ENCODE measurements at regions not wholly inside any gene's neighbourhood (a gene's known extent, or its start where the extent isn't known, plus 50 kb on each side); places are given as distances from the start of the nearest gene placed in this dataset.
"Not testable (repeated sequence)": the region's sequence is repeated elsewhere in the genome, so short reads cannot be mapped to it uniquely, and the experiment has no call there.

DNA sequence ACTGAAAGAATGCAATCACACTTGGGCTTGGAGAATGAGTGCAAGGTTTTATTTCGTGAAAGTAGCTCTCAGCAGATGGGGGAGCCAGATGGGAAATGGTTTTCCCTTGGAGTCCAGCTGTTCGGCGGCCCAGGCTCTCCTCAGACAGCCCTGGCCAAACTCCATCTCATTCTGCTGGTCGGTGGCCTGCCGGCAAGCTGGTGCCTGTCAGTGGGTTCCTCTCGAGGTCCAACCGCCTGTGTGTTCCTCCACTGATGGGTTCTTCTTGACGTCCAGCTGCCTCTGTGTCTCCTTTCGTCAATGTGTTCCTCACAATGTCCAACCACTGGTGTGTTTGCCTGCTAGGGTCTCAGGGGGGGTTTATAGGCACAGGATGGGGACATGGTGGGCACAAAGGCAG lies 80.3 kb downstream of the POU3F4 start:
- peak in 1 of 2 experiments; percentile 18 for DNase-seq

DNA sequence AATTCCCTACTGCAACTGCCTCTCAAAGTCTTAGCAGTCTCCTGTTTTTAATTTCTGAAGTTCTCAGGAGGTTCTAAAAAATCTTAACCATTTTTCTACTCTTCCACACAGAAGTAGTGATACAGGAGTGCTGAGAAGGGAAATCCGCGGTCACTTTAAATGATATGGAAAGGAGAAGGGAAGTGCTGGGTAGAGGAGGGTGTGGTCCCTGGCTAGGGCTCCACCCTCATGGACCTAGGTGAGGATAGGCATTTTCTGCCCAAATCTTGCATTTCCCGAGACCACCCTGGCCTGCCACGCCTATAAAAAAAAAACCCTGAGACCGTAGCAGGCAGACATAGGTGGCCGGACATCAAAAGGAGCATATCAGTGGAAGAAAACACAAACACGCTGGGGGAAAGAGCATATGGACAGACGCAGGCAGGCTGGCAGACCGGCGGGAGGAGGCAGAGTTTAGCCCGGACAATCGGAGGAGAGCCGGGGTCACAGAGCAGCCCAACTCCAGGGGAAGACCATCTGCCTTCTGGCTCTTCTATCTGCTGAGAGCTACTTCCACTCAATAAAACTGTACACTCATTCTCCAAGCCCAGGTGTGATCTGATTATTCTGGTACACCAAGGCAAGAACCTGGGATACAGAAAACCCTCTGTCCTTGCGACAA lies 85.7 kb downstream of the POU3F4 start:
- DNase-seq: no peak

GRCh38 chrX:83630662-83631061 lies 122.6 kb downstream of the POU3F4 start:
- no peak for DNase-seq

DNA sequence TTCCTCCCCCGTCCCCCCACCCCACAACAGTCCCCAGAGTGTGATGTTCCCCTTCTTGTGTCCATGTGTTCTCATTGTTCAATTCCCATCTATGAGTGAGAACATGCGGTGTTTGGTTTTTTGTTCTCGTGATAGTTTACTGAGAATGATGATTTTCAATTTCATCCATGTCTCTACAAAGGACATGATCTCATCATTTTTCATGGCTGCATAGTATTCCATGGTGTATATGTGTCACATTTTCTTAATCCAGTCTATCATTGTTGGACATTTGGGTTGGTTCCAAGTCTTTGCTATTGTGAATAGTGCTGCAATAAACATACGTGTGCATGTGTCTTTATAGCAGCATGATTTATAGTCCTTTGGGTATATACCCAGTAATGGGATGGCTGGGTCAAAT lies 141.6 kb downstream of the POU3F4 start:
- DNase-seq: not testable (repeated sequence)

- peak in 1 of 2 experiments; percentile 2 for DNase-seq
These were observed 150.6 kb downstream of the POU3F4 start for GRCh38 chrX:83658731-83659130.

Measured in NCI-H524 (cell line).